ENCODE measurements at regions not wholly inside any gene's neighbourhood (a gene's known extent, or its start where the extent isn't known, plus 50 kb on each side); places are given as distances from the start of the nearest gene placed in this dataset.
"Not testable (repeated sequence)": the region's sequence is repeated elsewhere in the genome, so short reads cannot be mapped to it uniquely, and the experiment has no call there.

DNA sequence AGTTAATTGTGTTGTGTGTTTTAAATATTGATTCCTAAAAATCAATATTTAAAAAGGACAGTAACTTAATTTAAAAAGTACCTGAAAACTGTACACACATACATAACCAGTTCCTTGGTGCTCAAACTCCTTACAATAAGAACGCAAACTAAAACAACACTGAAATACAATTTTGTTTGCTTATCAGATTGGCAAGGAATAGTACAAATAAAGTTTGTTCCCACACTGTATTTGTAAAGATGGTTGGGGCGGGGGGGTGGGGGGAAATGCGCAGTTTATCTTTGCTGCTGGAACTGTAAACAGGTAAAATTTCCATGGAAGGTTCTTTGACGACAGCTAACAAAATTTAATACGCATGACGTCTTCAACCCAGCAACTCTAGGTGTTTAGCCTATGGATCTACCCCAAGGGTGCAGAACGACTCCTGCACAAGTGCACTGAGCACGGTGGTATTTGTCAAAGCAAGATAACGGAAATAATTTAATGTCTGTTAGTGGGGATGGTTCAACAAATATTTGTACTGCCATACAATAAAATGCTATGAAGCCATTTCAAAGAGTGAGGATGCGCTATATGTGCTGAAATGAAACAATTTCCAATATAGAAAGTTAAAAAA is 96.5 kb downstream of the ING1 start:
- DNase-seq (ENCODE audit: extremely low read depth in 1 of 2, low read depth in 1 of 2), result no peak

DNA sequence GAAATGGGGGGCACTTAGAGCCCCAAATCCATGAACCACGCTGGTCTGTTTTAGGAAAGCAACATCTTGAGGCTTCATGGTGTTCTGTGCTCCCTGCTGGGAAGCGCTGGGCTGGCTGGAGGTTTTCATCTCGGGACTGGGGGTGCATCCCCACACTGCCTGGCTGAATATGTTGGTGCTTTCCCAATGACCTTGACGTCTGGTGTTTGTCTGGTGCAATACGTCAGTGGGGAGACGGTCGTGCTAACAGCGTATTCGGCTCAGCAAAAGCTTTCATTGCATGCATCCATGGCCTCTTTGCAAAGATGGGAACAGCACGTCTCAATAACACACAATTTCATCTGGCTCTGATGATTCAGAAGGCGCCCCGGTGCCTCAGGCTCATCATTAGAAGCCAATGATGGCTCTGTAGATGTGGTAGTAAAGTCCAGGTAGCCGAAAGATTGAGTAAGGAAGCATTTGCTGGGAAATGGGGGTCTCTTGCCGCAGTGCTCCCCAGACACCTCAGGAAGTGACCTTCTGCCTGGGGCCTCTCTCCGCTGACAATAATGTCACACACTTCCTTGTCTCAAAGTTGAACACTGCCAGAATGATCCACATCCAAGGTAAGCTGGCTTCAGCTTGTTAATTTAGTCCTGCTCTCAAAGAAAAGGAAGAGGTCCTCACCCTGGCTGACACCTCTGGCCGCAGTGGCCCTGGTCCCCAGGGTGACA is 97.7 kb downstream of the ING1 start:
- no peak for DNase-seq (ENCODE audit: extremely low read depth in 1 of 2, low read depth in 1 of 2)

DNA sequence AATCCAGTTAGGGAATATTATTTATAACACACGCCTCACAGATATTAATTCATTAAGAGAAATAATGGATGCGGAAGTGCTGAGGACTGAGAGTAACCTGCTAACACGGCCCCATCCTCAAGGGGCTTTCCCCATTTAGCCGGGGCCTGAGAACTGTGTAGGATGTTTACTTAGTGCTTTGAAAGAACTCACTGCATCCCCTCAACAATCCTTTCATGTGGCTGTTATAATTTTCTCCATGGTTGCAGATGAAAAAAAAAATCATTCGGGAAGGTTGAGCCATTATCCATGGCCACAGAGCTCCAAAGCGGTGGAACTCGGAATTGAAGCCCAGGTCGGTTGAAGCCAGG is 98.2 kb downstream of the ING1 start:
- DNase-seq (ENCODE audit: extremely low read depth in 1 of 2, low read depth in 1 of 2), result no peak

DNA sequence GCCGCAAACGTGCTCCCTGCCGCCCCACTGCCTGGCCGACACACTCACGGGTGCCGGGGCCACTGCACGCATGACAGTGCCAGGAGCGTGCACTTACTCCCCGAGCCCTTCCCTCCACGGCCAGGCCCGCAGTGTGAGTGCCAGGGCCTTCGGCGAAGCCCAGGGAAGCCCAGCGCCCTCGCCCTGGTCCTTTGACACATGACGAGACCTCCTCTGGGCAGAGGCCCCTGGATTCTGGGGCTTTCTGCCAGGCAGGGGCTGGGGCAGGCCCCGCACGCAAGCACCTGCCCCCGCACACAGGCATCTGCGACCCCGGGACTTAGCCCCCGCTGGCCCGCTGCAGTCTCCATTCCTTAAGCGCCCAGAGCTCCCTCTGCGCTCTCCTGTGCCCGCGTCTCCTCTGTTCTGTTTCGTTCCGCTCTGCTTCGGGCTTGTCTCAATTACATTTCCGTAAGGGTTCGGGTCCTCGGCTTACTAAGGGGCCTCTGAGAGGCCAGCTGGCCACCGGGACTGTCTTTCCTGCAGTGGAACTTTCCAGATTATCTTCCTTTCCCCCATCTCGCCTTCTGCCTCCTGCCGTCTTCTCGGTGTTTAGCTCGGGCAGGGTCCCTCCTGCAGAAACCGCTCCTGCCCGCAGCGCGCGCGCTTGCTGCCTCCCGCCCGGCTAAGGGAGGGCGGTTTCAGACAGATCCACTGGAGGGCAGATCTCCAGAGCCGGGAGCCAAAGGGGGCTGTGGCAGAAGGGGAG is 98.8 kb downstream of the ING1 start:
- DNase-seq (ENCODE audit: extremely low read depth in 1 of 2, low read depth in 1 of 2), result no peak

DNA sequence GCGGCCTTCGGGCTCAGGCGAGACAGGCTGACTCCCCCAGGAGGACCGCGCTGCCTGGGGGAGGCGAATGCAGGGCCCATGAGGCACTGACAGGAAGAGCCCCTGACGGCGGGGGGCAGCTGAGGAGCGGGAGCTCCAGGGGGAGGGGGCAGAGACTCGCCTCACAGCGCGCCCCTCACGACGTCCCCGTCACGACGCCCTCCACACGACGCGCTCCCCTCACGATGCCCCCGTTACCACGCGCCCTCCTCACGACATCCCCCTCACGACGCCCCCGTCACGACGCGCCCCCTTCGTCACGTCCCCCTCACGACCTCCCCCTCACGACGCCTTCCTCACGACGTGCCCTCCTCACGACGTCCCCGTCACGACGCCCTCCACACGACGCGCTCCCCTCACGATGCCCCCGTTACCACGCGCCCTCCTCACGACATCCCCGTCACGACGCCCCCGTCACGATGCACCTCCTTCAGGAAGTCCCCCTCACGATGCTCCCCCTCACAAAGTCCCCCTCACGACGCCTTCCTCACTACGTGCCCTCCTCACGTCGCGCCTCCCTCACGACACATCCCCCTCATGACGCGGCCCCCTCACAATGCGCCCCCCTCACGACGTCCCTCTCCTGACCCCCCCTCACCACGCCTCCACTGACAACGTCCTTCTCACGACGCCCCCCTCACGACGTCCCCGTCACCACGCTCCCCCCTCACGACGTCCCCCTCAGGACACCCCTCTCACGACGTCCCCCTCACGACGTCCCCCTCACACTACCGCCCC is 99.6 kb downstream of the ING1 start:
- no peak for DNase-seq (ENCODE audit: extremely low read depth in 1 of 2, low read depth in 1 of 2)

DNA sequence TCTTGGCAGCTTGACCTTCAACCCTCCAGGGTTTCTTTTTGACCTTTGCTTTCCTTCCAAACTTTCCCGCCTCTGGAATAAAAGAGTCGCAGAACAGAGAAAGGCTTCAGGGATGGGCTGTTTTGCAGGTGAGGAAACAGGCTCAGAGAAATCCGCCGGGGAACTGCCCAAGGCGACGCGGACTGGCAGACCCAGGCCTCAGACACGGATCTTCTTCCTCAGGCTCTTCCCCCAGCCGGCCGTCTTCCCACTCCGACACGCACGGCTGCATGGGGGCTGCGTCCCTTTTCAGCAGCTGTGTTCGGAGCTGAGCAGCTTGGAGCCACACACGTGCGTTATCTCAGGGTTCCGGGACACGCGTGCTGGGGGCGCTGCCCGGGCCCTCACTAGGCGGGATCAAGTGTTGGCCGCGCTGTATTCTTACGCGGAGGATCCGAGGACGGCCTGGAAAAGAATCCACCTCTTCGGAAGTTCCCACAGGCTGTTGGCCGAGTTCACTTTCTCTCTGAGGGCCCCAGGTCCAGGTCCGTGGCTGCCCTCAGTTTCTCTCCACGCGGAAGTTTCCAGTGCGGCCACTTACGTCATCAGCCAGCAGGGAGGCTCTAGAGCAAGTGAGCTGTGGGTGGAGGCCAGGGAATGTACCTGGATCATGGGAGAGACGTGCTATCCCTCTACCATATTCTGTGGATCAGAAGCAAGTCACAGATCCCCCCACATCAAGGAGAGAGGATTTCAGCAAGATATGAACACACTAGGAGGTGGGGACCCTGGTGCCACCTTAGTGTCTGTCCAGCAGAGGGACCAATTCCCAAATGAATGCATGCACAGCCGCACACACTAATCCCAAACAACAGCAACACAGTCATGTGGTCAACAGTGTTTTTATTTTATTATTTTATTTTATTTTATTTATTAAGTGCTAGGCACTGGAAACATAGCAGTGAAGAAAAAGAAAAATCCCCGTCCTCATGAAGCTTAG is 100.4 kb downstream of the ING1 start:
- no peak for DNase-seq (ENCODE audit: extremely low read depth in 1 of 2, low read depth in 1 of 2)

DNA sequence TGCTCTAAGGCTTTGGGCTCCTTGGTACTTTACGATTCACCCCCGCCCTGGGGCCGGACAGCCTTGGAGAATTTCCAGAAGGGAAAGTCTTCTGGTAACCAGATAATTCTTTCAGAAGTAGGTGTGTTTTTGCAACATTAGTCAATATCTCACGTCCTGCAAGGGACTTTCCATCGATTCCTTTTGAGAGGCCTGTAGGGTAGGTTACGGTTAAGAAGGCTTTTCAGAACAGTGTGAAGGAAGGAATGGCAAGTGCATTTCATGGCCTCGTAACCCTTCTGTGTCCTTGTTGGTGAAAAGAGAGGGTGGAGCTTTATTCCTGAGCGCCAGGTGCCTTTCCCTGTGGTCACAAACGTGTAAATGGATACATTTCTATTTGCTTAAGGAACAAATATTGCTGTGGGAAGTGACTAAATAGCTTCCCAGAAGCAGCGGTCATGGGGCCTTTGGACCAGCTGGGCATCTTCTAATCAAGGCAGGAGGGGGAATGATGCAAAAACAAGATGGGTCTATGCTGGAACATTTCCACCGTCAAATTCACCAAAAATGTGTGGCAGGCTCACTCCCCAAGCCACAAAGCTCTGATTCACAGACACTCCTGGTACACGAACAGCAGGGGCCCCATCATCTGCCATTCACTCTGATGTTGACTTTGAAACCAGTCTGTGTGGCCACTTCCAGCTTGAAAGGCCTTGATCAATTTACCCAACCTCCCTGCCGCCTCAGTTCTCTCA is 99.2 kb downstream of the ANKRD10 start:
- no peak for DNase-seq (ENCODE audit: extremely low read depth in 1 of 2, low read depth in 1 of 2)

DNA sequence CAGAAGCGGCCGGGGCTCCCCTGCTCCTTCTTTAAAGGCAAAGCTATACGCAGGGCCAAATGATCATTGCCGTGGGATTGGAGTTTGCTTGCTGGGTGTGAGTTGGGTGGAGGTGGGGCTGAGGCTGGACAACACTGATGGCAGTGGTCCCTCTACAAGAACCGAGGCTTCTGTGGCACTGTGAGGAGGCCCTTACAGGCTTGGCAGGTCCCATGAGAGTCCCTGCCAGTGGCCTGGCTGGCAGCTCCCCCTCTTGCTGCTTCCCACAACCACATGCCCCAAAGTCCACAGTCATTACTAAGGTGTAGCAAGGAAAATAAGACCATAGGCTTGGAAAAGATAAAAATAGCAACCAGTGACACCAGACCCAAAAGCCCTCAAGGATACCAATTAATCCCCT is 98.4 kb downstream of the ANKRD10 start:
- DNase-seq (ENCODE audit: extremely low read depth in 1 of 2, low read depth in 1 of 2), result no peak

DNA sequence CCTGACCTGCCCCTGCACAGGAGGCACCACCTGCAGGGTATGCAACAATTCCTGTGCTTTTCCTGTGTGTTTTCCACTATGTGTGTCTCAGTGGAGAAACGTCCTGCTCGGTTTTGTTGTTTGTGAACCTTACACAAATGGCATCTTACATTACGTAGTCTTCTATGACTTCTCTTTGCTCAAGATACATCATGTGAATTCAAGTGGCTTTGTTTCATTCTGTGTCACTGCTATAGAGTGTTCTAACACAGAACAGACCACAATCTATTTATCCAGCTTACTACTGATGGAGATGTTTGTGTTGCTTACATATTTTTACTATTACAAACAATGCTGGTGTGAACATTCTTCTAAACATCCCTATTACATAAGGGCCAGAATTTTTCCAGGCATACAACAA is 97.7 kb downstream of the ANKRD10 start:
- no peak for DNase-seq (ENCODE audit: extremely low read depth in 1 of 2, low read depth in 1 of 2)

DNA sequence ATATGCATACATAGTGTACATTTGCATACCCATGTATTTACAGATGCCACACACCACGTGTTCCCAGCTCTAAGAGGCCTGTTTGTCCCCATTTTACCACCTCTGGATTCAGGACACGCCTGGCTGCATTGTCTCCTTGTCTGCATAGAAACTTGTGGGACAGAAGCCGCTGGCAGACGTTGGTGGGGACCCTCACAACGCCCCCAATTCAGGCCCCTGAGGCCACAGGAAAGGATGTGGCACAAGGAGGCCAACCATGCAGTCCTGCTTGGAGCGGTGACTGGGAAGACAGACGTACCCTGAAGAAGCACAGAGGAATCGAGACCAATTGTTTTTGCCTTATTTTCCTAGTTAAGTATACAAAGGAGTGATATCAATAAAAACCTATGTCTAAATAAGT is 96.1 kb downstream of the ANKRD10 start:
- DNase-seq (ENCODE audit: extremely low read depth in 1 of 2, low read depth in 1 of 2), result no peak

DNA sequence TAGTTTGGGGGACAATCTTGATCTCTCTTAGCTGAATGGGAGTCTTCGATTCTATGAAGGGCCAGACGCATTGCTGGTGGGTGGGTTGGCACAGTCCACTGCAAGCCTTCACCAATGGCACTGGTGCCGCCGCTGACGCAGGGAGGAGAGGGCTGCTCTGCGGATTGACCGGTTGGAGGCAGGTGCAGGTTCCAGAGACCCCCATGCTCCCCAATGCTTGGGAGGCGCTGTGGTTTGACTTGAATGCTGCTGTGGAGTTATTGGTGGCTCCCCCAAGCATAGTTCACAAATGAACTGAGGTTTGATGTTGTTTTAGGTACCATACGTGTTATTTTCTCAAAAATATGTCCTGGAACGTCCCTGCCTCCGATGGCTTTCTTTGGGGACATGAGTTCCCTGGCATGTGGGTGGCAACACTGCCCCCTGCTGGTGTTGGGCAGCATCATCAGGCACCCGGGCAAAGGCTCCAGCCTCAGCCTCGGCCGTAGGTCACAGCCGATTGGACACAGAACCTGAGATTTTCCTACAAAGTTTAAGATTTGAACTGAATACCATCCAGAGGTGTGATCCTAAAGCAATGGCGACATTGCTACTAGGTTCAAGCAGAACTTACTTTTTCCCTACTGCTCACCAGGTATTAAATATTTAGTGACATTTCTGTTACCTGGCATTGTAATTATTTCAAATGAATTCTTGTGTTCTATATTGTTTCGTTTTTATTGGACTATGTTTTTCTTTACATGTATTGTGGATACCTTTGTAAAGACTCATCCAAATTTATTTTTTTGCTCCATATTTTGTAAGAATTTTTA is 95.5 kb downstream of the ANKRD10 start:
- DNase-seq (ENCODE audit: extremely low read depth in 1 of 2, low read depth in 1 of 2), result peak; percentile 28 to 61

DNA sequence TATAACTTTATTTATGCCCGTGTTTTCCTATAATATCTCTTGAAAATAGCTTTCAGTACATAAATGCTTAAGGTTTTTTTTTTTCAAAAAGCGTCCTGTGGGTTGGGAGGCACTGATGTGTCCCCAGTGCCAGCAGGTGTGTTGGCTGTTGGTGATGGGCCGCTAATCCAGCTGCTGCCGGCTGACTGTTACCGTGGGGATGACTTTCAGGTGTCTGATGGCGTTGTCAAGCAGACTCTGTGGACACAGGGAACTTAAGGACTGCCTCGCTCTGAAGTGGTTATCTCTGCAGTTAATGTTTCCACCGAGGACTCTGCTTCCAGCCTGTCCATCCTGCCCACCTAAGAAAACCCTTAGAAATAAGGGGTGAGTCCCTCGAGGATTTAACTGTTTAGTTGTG is 94.5 kb downstream of the ANKRD10 start:
- DNase-seq (ENCODE audit: extremely low read depth in 1 of 2, low read depth in 1 of 2), result no peak

DNA sequence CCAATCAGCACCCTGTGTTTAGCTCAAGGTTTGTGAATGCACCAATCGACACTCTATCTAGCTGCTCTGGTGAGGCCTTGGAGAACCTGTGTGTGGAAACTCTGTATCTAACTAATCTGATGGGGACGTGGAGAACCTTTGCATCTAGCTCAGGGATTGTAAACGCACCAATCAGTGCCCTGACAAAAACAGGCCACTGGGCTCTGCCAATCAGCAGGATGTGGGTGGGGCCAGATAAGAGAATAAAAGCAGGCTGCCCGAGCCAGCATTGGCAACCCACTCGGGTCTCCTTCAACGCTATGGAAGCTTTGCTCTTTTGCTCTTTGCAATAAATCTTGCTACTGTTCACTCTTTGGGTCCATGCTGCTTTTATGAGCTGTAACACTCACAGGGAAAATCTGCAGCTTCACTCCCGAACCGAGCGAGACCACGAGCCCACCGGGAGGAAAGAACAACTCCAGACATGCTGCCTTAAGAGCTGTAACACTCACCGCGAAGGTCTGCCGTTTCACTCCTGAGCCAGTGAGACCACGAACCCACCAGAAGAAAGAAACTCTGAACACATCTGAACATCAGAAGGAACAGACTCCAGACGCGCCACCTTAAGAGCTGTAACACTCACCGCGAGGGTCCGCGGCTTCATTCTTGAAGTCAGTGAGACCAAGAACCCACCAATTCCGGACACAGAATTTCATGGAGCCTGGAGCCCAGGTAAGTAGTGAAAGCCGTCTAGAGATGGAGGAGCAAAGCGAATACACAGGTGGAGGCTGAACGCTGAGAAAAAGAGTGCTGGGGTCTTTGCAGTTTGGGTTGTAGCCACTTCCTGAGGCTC is 92.8 kb downstream of the ANKRD10 start:
- DNase-seq (ENCODE audit: extremely low read depth in 1 of 2, low read depth in 1 of 2), result not testable (repeated sequence)

DNA sequence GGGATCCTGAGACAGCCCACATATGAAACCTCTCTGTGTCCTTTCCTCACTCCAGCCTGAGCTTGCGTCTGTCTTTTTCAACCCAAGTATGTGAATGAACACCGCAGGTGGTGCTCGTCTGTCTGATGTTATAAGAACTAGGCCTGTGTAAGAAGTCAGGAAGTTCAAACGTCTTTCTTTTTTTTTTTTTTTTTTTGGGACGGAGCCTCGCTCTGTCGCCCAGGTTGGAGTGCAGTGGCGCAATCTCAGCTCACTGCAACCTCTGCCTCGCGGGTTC is 92.3 kb downstream of the ANKRD10 start:
- DNase-seq (ENCODE audit: extremely low read depth in 1 of 2, low read depth in 1 of 2), result no peak

DNA sequence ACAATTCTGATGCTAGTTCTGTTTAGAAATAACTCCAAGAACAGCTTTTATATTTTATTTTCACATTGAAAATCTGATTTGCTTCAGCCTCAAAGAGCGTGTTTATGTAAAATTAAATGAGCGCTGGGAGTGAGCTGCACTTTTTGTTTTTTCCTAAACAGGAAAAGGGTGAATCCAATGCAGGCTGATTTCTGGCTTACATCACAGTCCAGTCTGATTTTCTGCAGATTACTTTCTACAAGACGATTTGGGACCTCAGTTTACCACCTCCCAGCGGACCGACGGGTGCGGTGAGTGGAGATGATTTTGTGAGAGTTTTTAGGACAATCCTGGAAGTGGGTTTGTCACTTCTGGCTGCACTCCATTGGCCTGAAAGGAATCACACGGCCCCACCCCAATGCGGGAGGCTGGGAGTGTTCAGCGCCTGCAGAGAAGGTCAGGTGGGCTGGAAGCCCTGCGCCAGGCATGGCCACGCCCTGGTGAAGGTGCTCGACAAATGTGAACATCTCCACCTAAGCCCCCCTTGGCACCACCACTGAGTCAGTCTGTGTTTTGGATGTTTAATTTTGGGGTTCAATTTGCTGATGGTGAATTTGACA is 90.1 kb downstream of the ANKRD10 start:
- DNase-seq (ENCODE audit: extremely low read depth in 1 of 2, low read depth in 1 of 2), result no peak

DNA sequence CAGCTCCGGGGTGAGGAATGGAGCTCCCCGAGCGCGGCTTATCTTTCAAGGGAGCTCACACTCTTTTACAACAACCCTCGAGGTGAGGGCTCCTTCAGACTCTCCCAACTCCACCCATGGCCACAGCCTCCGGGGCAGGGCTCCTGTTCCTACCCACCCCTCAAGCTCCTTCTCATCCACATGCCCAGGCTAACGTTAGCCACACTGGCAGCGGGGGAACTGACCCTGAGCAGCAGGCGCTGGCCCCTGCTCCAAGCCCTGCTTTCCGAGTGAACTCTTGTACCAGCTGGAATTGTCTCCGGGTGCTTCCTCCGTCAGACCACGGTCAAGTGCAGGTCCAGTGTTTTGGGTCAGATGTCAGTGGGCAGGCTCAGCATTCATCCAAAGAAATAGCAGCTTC is 89.4 kb downstream of the ANKRD10 start:
- DNase-seq (ENCODE audit: extremely low read depth in 1 of 2, low read depth in 1 of 2), result no peak

DNA sequence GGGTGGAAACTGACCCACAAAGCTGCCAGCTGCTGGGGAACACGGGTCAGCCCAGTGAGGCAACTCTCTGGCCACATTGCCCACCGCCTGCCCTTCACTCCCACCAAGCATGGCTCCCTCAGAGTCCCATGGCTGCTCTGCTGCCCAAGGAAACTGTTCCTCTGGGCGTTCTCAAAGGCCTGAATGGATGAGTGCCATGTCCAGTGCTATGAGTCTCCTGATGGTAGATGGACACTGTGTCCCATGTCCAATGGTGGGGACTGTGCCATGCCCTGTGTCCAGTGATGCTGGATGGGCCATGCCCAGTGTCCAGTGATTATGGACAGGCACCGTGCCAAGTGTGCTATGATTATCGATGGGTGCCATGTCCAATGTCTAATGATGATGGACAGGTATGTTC is 88.8 kb downstream of the ANKRD10 start:
- DNase-seq (ENCODE audit: extremely low read depth in 1 of 2, low read depth in 1 of 2), result no peak
